Stimulated activated CD4-positive, alpha-beta T cell treated with anti-CD3 and anti-CD28 coated beads, TNF-alpha, amount 100 ng/mL, for 1 hour (primary cell): ENCODE measurements at regions not wholly inside any gene's neighbourhood (a gene's known extent, or its start where the extent isn't known, plus 50 kb on each side); places are given as distances from the start of the nearest gene placed in this dataset.
"Not testable (repeated sequence)": the region's sequence is repeated elsewhere in the genome, so short reads cannot be mapped to it uniquely, and the experiment has no call there.

Experiments used
- DNase-seq, 3 donors: peaks; one replicate each; pipeline ENCODE4 v3.0.0-alpha.2; 2020; ENCODE audit warnings: low read depth in 3 of 3, low spot score in 1 of 3

DNA sequence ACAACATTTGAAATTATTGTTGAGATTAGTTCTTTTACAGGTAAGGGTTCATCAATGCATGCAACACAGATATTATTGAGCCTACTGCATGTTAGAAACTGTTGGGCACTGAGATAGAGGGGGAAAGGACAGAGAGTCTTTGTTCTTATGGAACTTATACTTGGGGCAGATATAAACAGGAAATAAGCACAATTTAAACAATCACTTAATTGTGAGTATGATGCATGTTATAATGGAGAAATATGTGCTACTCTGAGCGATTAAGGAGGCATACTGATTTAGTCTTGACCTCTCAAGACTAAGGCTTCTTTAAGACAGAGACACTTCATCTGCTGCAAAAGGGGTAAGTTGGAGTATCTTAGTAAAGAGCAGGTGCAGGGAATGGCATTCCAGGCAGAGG, 593.3 kb downstream of the CCSER2 start:
- DNase-seq: no peak

DNA sequence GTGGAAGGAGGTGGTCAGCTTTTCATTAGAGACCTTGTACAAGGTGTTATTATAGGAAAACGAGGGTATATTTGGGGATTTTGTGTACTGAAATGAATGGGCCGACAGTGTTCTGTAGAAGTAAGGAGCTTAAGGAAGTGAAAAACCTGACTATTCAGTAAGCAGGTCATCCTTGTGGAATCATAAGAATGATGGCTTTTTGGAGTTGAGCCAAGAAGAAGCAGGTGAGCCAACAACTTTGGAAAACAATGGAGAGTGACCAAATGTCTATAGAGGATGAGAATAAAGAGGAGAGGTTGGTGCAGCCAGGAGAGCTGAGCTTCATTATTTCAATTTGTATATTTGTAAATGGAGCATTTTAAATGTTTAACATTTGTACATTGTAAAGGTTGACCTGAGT, 595.7 kb downstream of the CCSER2 start:
- no peak for DNase-seq

DNA sequence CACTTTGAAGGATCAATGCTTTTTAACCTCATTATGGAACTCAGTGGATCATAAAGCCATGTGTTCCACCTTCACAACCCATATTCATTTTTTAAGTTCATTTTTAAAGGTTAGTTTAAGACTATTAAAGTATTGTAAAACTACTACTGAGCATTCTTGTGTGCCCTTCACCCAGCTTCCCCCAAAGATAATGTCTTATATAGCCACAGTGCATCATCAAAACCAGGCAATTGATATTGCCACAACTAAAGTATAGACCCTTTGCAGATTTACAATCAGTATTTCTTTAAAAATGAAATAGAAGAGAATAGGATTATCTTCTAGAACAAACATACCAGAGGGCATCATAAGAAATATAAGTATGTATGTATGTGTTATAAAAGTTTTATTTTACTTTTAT, 597.1 kb downstream of the CCSER2 start:
- DNase-seq: no peak

DNA sequence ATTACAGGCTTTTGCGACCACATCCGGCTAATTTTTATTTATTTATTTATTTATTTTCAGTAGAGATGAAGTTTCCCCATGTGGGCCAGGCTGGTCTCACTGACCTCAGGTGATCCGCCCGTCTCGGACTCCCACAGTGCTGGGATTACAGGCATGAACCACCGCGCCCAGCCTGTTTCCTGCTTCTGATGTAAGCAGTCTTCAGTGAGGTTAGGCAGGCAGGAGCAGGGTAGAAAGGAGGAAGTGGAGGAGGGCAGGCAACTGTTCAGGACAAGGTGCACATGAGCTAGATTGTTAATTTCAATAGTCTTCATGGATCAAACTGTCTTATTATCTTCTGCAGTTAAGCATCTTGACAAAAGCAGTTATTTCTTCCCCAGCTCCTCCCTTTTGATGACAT, 605.0 kb downstream of the CCSER2 start:
- DNase-seq: no peak

DNA sequence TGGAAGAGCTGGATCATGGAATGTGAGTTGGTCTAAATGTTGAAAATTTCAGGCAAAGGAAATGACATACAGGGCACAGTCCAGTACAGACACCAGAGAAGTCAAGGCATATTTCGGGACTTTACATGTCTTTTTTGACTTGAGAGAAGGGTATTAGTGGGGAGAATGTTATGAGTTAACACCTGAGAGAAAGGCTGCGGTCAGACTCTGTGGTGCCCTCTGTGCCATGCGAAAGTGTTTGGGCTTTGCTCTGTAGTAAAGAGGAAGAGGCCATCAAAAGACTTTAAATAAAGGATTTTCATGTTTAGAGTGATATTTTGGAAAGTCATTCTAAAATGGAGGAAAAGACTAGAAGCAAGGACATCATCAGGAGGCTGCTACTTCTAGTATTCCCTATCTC, 607.4 kb downstream of the CCSER2 start:
- DNase-seq: no peak

DNA sequence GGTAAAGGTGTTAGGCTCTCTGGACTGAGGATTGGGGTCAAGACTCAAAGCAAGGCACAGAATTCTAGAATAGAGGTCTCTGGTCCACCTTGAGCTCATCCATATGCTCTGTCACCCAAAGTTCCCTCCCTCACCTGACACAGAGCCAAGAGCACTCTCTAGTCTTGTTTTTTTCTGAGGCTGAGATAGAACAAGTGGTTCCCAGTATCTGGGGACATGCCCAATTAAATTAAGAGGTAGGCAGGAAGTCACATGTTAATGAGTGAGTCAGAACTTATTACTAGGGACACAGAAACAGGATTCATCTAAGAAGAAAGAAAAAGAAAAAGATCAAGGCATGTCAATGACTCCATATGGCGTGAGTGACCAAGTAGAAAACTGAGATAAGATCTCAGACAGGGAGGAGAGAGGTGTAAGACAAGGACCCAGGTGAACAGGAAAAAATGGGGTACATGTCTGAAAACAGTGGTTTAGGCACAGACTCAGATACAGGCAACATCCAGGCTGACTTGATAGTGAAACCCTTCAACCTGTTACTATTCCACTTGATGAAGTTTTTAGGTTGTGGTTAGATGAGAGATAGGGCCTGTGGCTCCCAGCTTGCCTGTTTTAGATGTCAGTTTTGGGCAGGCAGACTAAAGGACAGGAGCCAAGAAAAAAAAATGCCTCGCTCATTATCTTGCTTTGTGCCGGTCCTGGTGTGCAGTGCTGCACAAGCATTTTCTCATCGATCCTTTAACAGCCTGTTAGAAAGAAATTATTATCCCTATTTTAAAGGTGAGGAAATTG, 609.9 kb downstream of the CCSER2 start:
- DNase-seq: no peak

DNA sequence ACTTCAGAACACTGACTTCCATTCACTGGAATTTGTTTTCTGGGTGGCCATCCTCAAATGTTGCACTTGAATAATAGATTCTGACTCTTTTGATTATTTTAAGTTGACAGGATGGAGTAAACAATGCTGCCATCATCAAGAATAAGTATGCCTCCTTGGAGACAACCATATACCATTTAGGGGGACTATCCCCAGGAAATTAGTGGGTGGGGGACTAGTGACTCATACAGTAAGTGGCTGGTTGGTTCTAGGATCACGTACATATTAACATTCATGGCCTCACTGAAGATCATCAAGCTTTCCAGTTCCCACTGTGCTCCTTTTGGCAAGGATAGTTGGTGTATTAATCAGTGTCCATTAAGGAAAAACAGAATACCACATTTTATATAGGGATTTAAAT, 615.2 kb downstream of the CCSER2 start:
- no peak for DNase-seq

DNA sequence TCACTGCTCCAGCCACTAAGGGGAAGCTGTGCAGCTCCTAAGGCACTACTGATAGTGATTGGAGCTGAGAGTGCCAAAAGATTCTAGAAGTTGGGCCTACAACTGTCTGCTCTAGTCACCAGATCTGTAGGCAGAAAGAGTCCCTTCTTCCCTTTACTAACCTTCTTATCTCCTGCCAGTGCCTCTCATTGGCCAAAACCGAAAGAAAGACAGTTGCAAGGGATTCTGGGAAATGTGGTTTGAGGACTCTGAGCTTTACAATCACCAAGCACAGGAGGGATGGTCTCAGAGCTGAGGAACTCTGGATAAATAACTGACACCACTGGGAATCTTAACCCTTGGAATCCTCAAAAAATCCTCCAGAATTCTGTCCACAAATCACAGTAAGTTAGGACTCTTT, 615.8 kb downstream of the CCSER2 start:
- DNase-seq: no peak

DNA sequence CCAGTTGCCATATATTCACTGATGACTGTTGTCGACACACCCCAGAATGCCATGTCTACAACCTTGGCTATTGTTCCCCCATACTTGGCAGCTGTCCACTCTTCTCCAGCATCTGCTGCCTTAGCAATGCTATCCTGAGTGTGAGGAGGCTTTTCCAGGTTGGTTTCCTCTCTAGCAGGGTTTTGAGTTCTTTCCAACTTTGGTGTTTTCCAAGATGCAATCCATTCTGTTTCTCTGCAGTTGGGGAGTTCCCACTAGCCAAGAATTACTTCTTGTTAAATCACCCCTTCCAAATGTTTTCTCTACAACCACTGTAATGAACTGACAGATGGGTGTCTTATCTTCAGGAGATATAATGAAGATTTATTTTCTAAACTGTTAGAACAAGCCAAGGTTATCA, 617.4 kb downstream of the CCSER2 start:
- DNase-seq: no peak

DNA sequence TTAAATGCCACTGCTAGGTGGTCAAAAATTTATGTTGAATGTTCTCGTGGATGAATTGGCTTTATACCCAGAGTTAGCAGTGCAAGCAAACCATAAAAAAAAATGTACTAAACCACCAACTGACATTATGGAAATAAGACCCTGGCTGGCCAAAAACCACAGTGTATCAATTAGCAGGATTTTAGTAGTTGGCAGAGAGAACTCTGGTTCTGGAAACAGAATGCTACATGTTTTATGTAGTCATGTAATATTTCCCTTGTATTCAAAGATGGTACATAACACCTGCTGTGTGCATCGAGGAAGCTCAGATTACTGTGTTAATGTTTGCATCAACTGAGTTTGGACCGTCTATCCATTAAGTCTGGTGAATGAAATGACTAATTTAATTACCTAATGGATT, 618.5 kb downstream of the CCSER2 start:
- DNase-seq: no peak

DNA sequence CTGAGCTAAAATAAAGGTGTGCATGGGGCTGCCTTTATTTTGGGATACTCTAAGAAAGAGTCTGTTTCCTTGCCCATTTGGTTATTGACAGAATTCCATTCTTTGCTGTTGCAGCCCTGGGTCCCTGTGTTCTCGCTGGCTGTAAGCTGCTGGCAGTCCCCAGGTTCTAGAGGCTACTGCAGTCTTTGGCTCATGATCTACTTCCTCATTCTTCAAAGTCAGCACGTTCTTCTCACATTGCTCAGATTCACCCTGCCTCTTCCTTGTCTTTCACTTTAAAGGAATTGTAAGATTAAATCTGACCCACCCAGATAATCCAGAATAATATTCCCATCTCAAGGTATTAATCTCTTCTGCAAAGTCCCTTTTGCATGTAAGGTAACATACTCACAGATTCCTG, 620.3 kb downstream of the CCSER2 start:
- no peak for DNase-seq

DNA sequence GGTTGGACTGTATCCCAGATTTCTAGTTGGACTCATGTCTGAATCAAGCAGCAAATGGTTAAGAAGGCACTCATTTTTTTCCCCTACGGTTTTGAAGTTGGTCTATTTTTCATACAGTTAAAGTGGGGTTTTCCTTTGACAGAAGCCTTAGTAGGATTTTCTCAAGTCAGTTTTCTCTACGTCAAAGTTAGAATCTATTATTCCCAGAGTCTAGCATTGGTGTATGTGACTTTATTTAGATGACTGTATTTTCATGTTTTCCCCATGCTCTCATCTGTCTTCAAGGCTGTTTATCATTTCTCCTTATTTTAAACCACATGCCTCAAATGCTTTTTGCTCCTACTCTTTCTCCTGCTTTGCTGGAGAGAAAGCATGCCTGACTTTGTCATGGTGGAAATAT, 623.2 kb downstream of the CCSER2 start:
- no peak for DNase-seq

DNA sequence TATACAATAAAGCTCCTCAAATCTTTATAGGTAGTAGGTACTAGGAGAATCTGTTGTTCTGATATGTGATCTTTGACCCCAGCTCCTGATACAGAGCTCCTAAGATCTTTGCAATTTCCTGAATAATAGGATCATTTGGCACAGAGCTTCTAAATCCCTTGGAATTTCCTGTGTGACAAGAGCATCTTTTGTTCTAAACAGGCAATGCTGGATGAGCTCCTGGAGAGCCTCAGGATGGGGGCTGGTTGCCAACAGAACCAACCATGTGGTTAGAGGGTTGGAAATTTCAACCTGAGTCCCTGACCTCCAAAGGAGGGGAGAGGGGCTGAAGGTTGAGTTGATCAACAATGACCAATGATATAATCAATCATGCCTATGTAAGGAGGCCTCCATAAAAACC, 629.0 kb downstream of the CCSER2 start:
- DNase-seq: no peak

DNA sequence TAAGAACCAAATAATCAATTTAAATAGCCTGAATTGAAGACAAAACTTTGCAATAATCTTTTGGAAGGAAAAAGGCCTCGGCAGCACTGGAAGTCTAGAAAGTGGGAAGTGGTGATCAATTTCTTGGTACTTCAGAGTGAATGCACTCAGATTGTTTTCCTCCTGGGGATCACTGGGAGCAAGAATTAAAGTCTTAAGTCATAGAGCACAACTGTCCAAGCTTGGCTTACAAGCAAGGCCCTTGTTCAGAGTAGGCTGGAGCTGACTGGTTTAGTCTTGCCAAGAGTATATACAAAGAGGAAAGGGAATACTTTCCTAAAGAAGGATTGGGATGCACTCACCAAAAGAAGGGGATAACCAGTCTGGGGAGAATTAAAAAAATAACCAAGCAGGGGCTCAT, 637.1 kb downstream of the CCSER2 start:
- DNase-seq: no peak

DNA sequence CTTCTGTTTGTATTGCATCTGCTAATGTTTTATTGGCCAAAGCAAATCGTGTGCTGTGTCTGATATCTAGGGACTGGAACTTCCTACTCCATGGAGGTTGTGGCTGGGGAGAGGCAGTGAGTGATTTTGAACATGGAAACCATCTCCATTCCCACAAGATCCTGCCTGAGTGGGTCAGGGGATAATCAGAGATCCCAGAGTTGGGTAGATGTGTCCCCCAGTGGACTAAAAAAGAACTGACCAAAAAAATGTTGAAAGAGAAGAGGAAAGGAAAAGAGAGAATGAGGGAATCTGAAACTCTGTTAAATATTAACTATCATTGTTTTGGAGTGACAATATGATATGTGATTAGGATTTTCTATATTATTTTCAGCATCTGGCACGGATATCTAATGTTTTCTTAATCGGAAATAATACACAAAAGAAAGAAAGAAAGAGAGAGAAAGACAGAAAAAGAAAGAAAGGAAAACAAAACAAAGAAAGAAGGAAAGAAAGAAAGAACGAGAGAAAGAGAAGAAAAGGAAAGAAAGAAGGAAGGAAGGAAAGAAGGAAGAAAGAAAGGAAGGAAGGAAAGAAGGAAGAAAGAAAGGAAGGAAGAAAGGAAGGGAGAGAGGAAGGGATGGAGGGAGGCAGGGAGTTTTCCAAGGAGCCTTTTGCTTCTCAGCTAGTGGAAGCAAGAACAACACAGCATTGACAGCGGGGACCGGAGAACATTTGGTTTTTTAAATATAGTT, 638.5 kb downstream of the CCSER2 start:
- no peak for DNase-seq

DNA sequence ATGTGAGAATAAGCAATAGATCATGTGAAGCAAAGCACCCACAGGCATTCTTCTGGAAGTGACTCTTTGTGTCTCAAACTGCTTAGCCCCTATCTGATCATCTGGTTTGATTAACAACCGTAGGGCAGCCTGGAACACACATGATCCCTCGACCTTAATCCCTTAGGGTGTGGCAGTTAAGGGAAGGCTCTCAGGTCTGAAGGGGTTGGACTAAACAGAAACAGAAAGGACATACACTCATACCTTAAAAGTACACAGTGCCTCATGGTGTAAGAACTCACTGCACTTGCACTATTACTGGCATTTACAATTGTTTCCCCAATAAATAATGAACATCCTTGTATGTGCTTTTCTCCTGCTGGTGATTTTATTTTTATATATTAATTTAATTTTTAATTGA, 640.9 kb downstream of the CCSER2 start:
- DNase-seq: not testable (repeated sequence)

DNA sequence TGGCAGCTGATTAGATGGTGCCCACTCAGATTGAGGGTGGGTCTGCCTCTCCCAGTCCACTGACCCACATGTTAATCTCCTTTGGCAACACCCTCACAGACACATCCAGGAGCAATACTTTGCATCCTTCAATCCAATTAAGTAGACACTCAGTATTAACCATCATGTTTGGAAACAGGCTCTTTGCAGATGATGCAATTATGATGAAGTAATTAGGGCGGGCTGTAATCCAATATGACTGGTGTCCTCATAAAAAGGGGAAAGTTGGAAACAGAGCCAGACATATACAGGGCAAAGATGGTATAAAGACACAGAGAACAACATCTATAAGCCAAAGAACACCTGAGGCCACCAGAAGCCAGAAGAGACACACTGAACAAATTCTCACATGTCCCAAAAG, 658.6 kb downstream of the CCSER2 start:
- no peak for DNase-seq

DNA sequence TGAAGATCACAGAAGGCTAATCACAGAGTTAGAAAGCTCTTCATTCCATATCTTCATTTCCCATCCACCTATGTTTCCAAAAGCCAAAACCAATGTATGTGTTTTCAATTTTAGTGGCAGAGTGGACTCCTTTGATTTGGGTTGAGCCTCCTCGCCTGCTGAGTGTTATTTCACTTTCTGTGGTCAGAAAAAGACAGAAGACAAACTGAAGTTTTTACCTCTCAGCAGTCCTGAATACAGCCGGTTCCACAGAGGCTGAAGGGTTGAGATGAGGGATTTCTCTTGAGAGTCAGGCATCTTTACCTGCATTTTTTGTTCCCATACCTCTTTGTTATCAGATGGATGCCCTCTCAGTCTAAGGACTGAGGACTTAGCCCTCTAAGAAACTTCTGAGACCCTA, 659.6 kb downstream of the CCSER2 start:
- no peak for DNase-seq

DNA sequence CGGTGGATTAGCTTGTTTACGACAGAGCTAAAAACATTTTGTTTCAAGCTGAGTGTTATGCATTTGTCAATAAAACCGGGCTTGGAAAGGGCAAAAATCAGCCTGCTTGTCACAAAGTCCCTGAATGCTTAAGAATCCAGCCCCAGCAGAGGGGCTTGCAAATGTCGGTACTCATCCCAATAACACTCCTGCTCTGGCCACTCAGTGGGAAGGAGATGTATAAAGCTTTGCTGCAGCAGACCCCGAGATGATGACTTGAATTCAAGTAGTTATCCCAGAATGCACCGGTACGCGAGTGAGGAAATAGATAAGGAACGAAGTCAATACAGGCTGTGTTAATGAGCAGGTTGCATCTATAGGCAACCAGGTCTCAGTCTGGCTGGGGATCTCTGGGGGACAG, 662.3 kb downstream of the CCSER2 start:
- no peak for DNase-seq

DNA sequence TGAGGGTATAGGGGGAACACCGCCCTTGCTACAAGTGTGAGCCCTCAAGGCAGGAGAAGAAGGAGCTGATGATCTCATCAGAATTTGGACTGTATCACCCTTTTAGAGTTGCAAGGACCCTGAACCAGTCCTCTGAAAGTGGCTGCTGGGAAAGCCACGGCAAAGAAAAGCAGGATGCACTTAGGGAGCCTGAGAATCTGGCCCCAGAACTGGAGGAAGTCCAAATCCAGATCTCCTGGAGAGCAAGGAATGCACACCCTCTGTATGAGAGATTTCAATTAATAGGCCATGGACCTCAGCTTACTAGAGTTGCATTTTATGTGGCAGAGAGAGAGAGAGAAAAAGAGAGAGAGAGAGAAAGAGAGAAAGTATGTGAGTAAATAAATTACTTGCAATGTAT, 662.9 kb downstream of the CCSER2 start:
- DNase-seq: no peak

DNA sequence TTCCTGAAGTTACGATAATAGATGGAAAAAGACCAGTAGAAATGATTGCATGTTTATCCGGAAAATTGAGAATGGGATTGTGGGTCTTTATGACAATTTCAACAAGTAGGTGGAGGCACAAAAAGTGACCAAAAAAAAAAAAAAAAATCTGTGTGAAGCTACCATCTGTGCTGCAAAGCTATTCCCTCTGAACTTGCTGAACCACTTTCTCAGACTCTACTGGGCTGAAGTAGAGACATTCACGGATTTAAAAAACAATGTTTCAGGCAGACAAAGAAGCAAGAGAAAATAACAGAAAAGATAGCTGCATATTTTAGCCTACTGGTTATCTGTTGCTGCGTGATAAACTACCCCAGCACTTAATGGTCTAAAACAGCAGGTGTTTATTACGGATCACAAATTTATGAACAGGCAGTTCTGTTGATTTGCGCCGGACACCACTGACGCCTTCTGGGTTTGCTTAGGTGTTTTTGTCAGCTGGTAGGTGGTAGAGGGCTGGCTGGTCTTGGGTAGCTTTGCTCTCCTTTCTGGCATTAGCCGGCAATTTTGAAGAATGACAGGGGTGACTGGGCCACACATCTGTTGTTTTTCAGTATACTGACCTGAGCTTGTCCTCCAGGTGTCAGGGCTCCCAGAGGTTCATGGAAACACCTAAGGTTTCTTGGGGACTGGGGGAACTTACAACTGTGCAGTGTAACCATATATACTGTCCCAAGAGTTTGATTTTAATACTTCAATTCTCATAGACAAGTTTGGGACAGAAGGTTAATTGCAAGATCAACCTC, 665.1 kb downstream of the CCSER2 start:
- DNase-seq: no peak

DNA sequence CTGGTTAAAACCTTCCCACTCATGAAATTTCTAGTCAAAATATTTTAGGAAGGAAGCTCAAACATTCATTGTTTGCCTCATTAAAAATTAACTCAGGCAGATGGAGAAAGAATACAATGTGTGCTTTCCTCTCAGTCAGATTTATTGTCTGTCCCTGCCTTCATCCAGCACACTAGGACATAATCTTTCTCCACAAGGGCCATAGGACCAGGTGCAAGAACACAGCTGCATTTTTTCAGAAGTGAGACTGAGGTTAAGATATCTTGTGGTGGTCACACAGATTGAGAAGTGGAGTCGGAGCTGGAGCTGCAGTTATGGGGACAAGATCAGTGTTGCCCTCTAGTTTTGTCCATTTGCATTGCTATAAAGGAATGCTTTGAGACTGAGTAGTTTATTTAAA, 666.3 kb downstream of the CCSER2 start:
- no peak for DNase-seq
